Endothelial cell of umbilical vein (primary cell): ENCODE measurements at regions not wholly inside any gene's neighbourhood (a gene's known extent, or its start where the extent isn't known, plus 50 kb on each side); places are given as distances from the start of the nearest gene placed in this dataset.

ENCODE experiments used
- BruUV-seq: library from RNA; stranded (reverse); fragments of 400-500 nt; replicated peaks from 2 replicates; lab custom pipeline; 2021; lab: Mats Ljungman, UMichigan
- CTCF ChIA-PET: fragments of 300-600, 350-600 bp; sonication (Branson Sonifier 250); formaldehyde crosslinking; loops from one replicate; lab custom pipeline; 2021; ENCODE audit warnings: antibody characterized with exemption, inconsistent platforms; lab: Charles Lee
- POLR2A ChIA-PET: fragments of 300-600, 350-600 bp; sonication (Branson Sonifier 250); formaldehyde crosslinking; loops from one replicate; lab custom pipeline; 2021; ENCODE audit warnings: antibody characterized with exemption, inconsistent platforms; lab: Charles Lee
- DNase-seq: peaks from one replicate; pipeline ENCODE4 v3.0.0-alpha.2; 2011; ENCODE audit warnings: low read depth, low spot score
- FAIRE-seq: peaks from 2 replicates; lab custom pipeline; 2011; peaks lifted over from hg19 to GRCh38; lab: Jason Lieb, UNC
- H2AFZ ChIP-seq: 2 replicates; pipeline ENCODE4 v1.6.0; 2012; ENCODE audit warnings: low read depth, low read length, control low read depth, inconsistent platforms
- H3K27ac ChIP-seq: 2 replicates; pipeline ENCODE4 v1.5.1; 2011; ENCODE audit warnings: low read depth, mild to moderate bottlenecking, control low read depth, low read length, moderate library complexity; ENCODE audit not compliant: insufficient read depth
- H3K27me3 ChIP-seq, 2 experiments: 2 replicates each; pipeline versions ENCODE4 v1.6.0 to v1.6.1; 2011; ENCODE audit warnings: low read length in 2 of 2, mixed read lengths in 1 of 2; ENCODE audit not compliant: control insufficient read depth in 2 of 2, insufficient read depth in 2 of 2
- H3K36me3 ChIP-seq, 2 experiments: 2 replicates in 1 of 2; 3 replicates in 1 of 2; pipeline ENCODE4 v1.5.1; 2011; ENCODE audit warnings: low read length in 2 of 2, mild to moderate bottlenecking in 1 of 2, moderate library complexity in 1 of 2; ENCODE audit not compliant: control insufficient read depth in 2 of 2, insufficient read depth in 2 of 2; ENCODE audit errors: extremely low read depth in 1 of 2
- H3K4me1 ChIP-seq: 3 replicates; pipeline ENCODE4 v1.5.1; 2011; ENCODE audit warnings: mild to moderate bottlenecking, low read length; ENCODE audit not compliant: control insufficient read depth, insufficient read depth; ENCODE audit errors: extremely low read depth
- H3K4me2 ChIP-seq: 2 replicates; pipeline ENCODE4 v1.6.1; 2011; ENCODE audit warnings: low read length, control low read depth, mixed read lengths; ENCODE audit not compliant: insufficient read depth
- H3K4me3 ChIP-seq, 3 experiments: fragments of 200-600 bp in 1 of 3; sonication (generic), shearing (Covaris generic) in 1 of 3; replicated peaks in 1 of 3; 2 replicates each; pipeline ENCODE4 v1.5.1; 2011 to 2016; ENCODE audit warnings: control low read depth in 3 of 3, low read length in 3 of 3, mild to moderate bottlenecking in 2 of 3, inconsistent platforms in 1 of 3, low read depth in 1 of 3, moderate library complexity in 1 of 3; ENCODE audit not compliant: insufficient read depth in 1 of 3
- H3K79me2 ChIP-seq: 2 replicates; pipeline ENCODE4 v1.6.0; 2012; ENCODE audit warnings: low read length, inconsistent platforms; ENCODE audit not compliant: control insufficient read depth, insufficient read depth
- H3K9ac ChIP-seq: replicated peaks from 2 replicates; pipeline ENCODE3; 2011; ENCODE audit warnings: low read length, control low read depth; ENCODE audit not compliant: insufficient read depth; ENCODE audit errors: extremely low read depth
- H3K9me1 ChIP-seq: replicated peaks from 3 replicates; pipeline ENCODE4 v1.6.0; 2011; ENCODE audit warnings: mild to moderate bottlenecking, low read length; ENCODE audit not compliant: control insufficient read depth, insufficient read depth; ENCODE audit errors: extremely low read depth
- H3K9me3 ChIP-seq: replicated peaks from 2 replicates; pipeline ENCODE4 v1.5.1; 2012; ENCODE audit warnings: low read length, inconsistent platforms; ENCODE audit not compliant: control insufficient read depth, insufficient read depth
- H4K20me1 ChIP-seq: replicated peaks from 2 replicates; pipeline ENCODE3; 2011; ENCODE audit warnings: mild to moderate bottlenecking, low read length; ENCODE audit not compliant: control insufficient read depth, insufficient read depth; ENCODE audit errors: extremely low read depth
- GATA2 ChIP-seq: IDR thresholded peaks from 2 replicates; pipeline ENCODE4 v1.7.0; 2011; ENCODE audit warnings: low read depth, mild to moderate bottlenecking, moderate library complexity, mixed read lengths, low read length; ENCODE audit not compliant: insufficient read length, insufficient read depth
- JUN ChIP-seq: IDR thresholded peaks from 2 replicates; pipeline ENCODE4 v1.6.1; 2011; ENCODE audit warnings: borderline replicate concordance, low read depth; ENCODE audit not compliant: insufficient read length, insufficient read depth
- MYC ChIP-seq: IDR thresholded peaks from one replicate; pipeline ENCODE4 v1.6.1; 2011; ENCODE audit warnings: mild to moderate bottlenecking, low read depth, low read length
- POLR2AphosphoS5 ChIP-seq: IDR thresholded peaks from 2 replicates; pipeline ENCODE4 v1.6.1; 2012; ENCODE audit warnings: low read depth, mild to moderate bottlenecking, control low read depth, low read length, moderate library complexity; ENCODE audit not compliant: insufficient read depth
- dilution Hi-C: fragments of 300-500 bp; cut with MboI; formaldehyde crosslinking; loops from one replicate; pipeline ENCODE4 v1.15.0; 2019; ENCODE audit warnings: low sequenced_read_pairs; ENCODE audit not compliant: extremely low pct_ligation_motif_present
- intact Hi-C: fragments of 100-400 bp; cut with micrococcal nuclease; formaldehyde crosslinking; loops from one replicate; pipeline ENCODE4 v1.10.0; 2022
- TF ChIP-seq, protein P1 (sequence below): IDR thresholded peaks from 2 replicates; pipeline ENCODE4 v1.6.1; 2011; ENCODE audit not compliant: insufficient read depth, insufficient read length

- Histone ChIP-seq H3K4me2 (no peak overlapping the region), H3K9ac (no peak overlapping the region), H2AFZ (no peak overlapping the region), H3K79me2 (no peaks in the 10 kb centered on the region), H4K20me1 (no peaks in the 10 kb centered on the region), H3K9me1 (no peaks in the 10 kb centered on the region), H3K36me3 (no peaks in the 10 kb centered on the region), H3K4me3 (no peak overlapping the region), H3K9me3 (no peaks in the 10 kb centered on the region), H3K4me1 (no peaks in the 10 kb centered on the region), H3K27ac (no peak overlapping the region), H3K27me3 (peaks cover 0 to 2% of the 10 kb centered on the region in 2 experiments)
- DNase-seq (no peak), FAIRE-seq (no peak)
- TF ChIP-seq JUN (no peak), GATA2 (no peak), POLR2AphosphoS5 (no peak), MYC (no peak)
- TF ChIP-seq, protein P1, sequence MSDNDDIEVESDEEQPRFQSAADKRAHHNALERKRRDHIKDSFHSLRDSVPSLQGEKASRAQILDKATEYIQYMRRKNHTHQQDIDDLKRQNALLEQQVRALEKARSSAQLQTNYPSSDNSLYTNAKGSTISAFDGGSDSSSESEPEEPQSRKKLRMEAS, result no peak
- CTCF ChIA-PET, result no interaction called here
- intact Hi-C loops (no loop called here), dilution Hi-C loops (no loop called here)
- POLR2A ChIA-PET, result no interaction called here
- no TSS peak for BruUV-seq
These were observed 217.6 kb upstream of the SEMA3E start for GRCh38 chr7:83866582-83866981.

DNA sequence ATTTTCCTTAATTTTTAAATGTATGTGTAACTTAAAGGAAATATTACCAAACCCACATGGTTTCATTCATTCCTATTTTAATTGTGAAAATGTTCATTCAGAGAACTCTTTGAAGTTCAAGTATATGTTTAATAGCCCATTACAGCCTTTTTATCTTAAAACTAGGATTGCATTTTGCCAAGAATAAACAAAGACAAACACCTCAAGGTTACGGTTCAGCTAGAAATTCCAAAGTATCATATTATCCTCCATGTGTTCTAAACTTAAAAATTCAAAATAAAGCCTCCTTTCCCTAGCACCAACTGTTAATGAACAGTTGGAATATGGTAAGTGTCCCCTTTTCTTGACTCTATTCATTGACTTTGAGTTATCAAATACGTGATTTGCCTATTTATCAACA lies 215.6 kb upstream of the SEMA3E start:
- H3K27ac ChIP-seq, result no peak overlapping the region

More for the DNA sequence above, 215.6 kb upstream of the SEMA3E start:
- POLR2A ChIA-PET, result no interaction called here
- Histone ChIP-seq H3K36me3 (no peaks in the 10 kb centered on the region), H3K4me1 (no peaks in the 10 kb centered on the region), H3K9ac (no peak overlapping the region), H2AFZ (no peak overlapping the region), H4K20me1 (no peaks in the 10 kb centered on the region), H3K27me3 (no peaks in the 10 kb centered on the region), H3K9me1 (no peaks in the 10 kb centered on the region), H3K79me2 (no peaks in the 10 kb centered on the region), H3K4me2 (no peak overlapping the region), H3K4me3 (no peak overlapping the region), H3K9me3 (no peaks in the 10 kb centered on the region)
- intact Hi-C loops (no loop called here), dilution Hi-C loops (no loop called here)
- CTCF ChIA-PET, result no interaction called here
- TF ChIP-seq, protein P1, result no peak
- no peak for FAIRE-seq
- no peak for DNase-seq
- no TSS peak for BruUV-seq
